A549 (cell line): ENCODE measurements at regions not wholly inside any gene's neighbourhood (a gene's known extent, or its start where the extent isn't known, plus 50 kb on each side); places are given as distances from the start of the nearest gene placed in this dataset.

ENCODE experiments used
- ATAC-seq, 2 experiments: fragments of 200-7000 bp in 1 of 2; fragments of >200 bp in 1 of 2; cut with Nextera tagmentation in 1 of 2; cut with Tn5 transposase in 1 of 2; 3 replicates each; pipeline versions ENCODE4 v1.8.0 to v1.9.1; 2018 to 2020; ENCODE audit warnings: mild to moderate bottlenecking in 1 of 2, moderate library complexity in 1 of 2
- CTCF ChIA-PET: fragments of 300-600 bp; sonication (Branson Sonifier 250); formaldehyde crosslinking; extraction: SDS; loops from one replicate; lab custom pipeline; 2021; ENCODE audit warnings: antibody characterized with exemption, inconsistent platforms; lab: Yijun Ruan, JAX
- POLR2A ChIA-PET: fragments of 350-600 bp; formaldehyde crosslinking; extraction: SDS; loops from one replicate; lab custom pipeline; 2021; ENCODE audit warnings: antibody characterized with exemption, inconsistent platforms; lab: Yijun Ruan, JAX
- DNase-seq, 2 experiments: peaks; one replicate each; pipeline versions ENCODE4 v3.0.0 to v3.0.0-alpha.2; 2011 to 2016; ENCODE audit warnings: low read depth in 1 of 2, low spot score in 1 of 2
- FAIRE-seq: peaks from 2 replicates; lab custom pipeline; 2011; peaks lifted over from hg19 to GRCh38; lab: Jason Lieb, UNC
- H3K27ac ChIP-seq, 2 experiments: fragments of >200 bp; sonication (Bioruptor Twin); formaldehyde crosslinking; 3 replicates each; pipeline ENCODE4 v1.5.1; 2016 to 2017
- H3K4me1 ChIP-seq: fragments of >200 bp; sonication (Bioruptor Twin); formaldehyde crosslinking; 3 replicates; pipeline ENCODE4 v1.6.1; 2016
- H3K4me2 ChIP-seq: fragments of >200 bp; sonication (Bioruptor Twin); formaldehyde crosslinking; 3 replicates; pipeline ENCODE4 v1.6.1; 2016
- H3K4me3 ChIP-seq: fragments of >200 bp; sonication (Bioruptor Twin); formaldehyde crosslinking; 3 replicates; pipeline ENCODE4 v1.5.1; 2016
- H3K9me3 ChIP-seq: fragments of >200 bp; sonication (Bioruptor Twin); formaldehyde crosslinking; 3 replicates; pipeline ENCODE4 v1.6.1; 2016
- ATOH8 ChIP-seq: fragments of 250-450 bp; sonication (Bioruptor Pico); IDR thresholded peaks from 2 replicates; pipeline ENCODE4 v1.5.0; 2020; ENCODE audit warnings: low read depth, mild to moderate bottlenecking, moderate library complexity
- BCL3 ChIP-seq: fragments of >200 bp; sonication (Bioruptor Twin); formaldehyde crosslinking; IDR thresholded peaks from 3 replicates; pipeline ENCODE4 v1.6.1; 2016
- CBX8 ChIP-seq: fragments of 200-600 bp; sonication (generic); IDR thresholded peaks from 2 replicates; pipeline ENCODE4 v1.6.1; 2016
- CEBPB ChIP-seq, 2 experiments: fragments of >200 bp in 1 of 2; sonication (Bioruptor Twin) in 1 of 2; formaldehyde crosslinking in 1 of 2; IDR thresholded peaks; 2 replicates each; pipeline ENCODE4 v1.6.1; 2012 to 2016
- CHD2 ChIP-seq: fragments of 150-350 bp; IDR thresholded peaks from 2 replicates; pipeline ENCODE4 v1.6.1; 2014; ENCODE audit warnings: low read length; ENCODE audit not compliant: partially characterized antibody
- EHF ChIP-seq: fragments of 250-450 bp; sonication (Bioruptor Pico); IDR thresholded peaks from 2 replicates; pipeline ENCODE4 v1.5.0; 2020; ENCODE audit warnings: mild to moderate bottlenecking
- EP300 ChIP-seq, 2 experiments: fragments of >200 bp; sonication (Bioruptor Twin); formaldehyde crosslinking; IDR thresholded peaks; 2 replicates in 1 of 2; 3 replicates in 1 of 2; pipeline ENCODE4 v1.6.1; 2016 to 2017
- FOSL2 ChIP-seq, 2 experiments: fragments of 450-650 bp in 1 of 2; fragments of >200 bp in 1 of 2; sonication (Bioruptor Twin) in 1 of 2; formaldehyde crosslinking; IDR thresholded peaks; 2 replicates each; pipeline versions ENCODE4 v1.5.0 to v1.6.1; 2016 to 2020; ENCODE audit warnings: mild to moderate bottlenecking in 1 of 2, moderate library complexity in 1 of 2
- GATA3 ChIP-seq: IDR thresholded peaks from 2 replicates; pipeline ENCODE4 v1.6.1; 2012; ENCODE audit warnings: borderline replicate concordance
- KDM1A ChIP-seq: fragments of 200-600 bp; sonication (generic); IDR thresholded peaks from 2 replicates; pipeline ENCODE4 v1.6.1; 2016; ENCODE audit warnings: low read depth, mild to moderate bottlenecking
- MAX ChIP-seq: IDR thresholded peaks from 2 replicates; pipeline ENCODE4 v1.6.1; 2012
- POLR2AphosphoS2 ChIP-seq: conservative IDR thresholded peaks from 2 replicates; pipeline ENCODE4 v1.6.1; 2012; ENCODE audit warnings: low read length, improper control_type of control experiment, inconsistent platforms
- RAD21 ChIP-seq, 2 experiments: fragments of >200 bp in 1 of 2; sonication (Bioruptor Twin) in 1 of 2; formaldehyde crosslinking in 1 of 2; IDR thresholded peaks in 1 of 2; conservative IDR thresholded peaks in 1 of 2; 2 replicates in 1 of 2; 3 replicates in 1 of 2; pipeline ENCODE4 v1.6.1; 2012 to 2018; ENCODE audit warnings: inconsistent platforms in 1 of 2
- RNF2 ChIP-seq: fragments of 200-600 bp; sonication (generic); IDR thresholded peaks from 2 replicates; pipeline ENCODE4 v1.6.1; 2016; ENCODE audit warnings: low read depth, mild to moderate bottlenecking, antibody characterized with exemption, moderate library complexity, borderline replicate concordance
- SREBF2 ChIP-seq: fragments of 450-650 bp; IDR thresholded peaks from 2 replicates; pipeline ENCODE4 v1.6.1; 2014; ENCODE audit warnings: mild to moderate bottlenecking, moderate library complexity
- TFCP2L1 ChIP-seq: fragments of 250-450 bp; sonication (Bioruptor Pico); IDR thresholded peaks from 2 replicates; pipeline ENCODE4 v1.5.0; 2021; ENCODE audit warnings: mild to moderate bottlenecking
- USF2 ChIP-seq: fragments of 450-650 bp; IDR thresholded peaks from 2 replicates; pipeline ENCODE4 v1.6.1; 2014; ENCODE audit warnings: antibody characterized with exemption
- ZSCAN20 ChIP-seq: fragments of 250-450 bp; sonication (Bioruptor Pico); IDR thresholded peaks from 2 replicates; pipeline ENCODE4 v1.8.0; 2022; ENCODE audit warnings: mild to moderate bottlenecking, moderate library complexity
- WGBS: methylation state at CpG from one replicate; pipeline ENCODE4 v1.1.6; 2017; ENCODE audit errors: missing lambda C conversion rate; 5-methylcytosine and 5-hydroxymethylcytosine counted together
- TF ChIP-seq, protein P1 (sequence below): fragments of >200 bp; sonication (Bioruptor Twin); formaldehyde crosslinking; IDR thresholded peaks from 3 replicates; pipeline ENCODE4 v1.5.1; 2016

- TF ChIP-seq BCL3 (no peak), EHF (CRISPR knock-in tag) (no peak), CBX8 (no peak), ZSCAN20 (no peak), KDM1A (no peak)
Observed at GRCh38 chr12:87119713-87120112, 863.5 kb upstream of the MGAT4C start (continued).

- DNase-seq (peak in 1 of 2 experiments; percentile 13), ATAC-seq (peak in 1 of 2 experiments; percentile 48; a peak in 2 of 6 replicates), FAIRE-seq (no peak)
- no peaks in the 10 kb centered on the region for H3K9me3 ChIP-seq
- ChIA-PET CTCF (no interaction called here), POLR2A (no interaction called here)
- H3K4me2 ChIP-seq, result no peak overlapping the region; the same call in 2 of the 3 replicates
- H3K4me1 ChIP-seq, result peaks cover 5% of the 10 kb centered on the region; the same call in 1 of the 3 replicates
- no peak overlapping the region for H3K27ac ChIP-seq
- WGBS, result 37% methylated on average over 1 of the region's 1 CpG
- H3K4me3 ChIP-seq, result no peak overlapping the region
- TF ChIP-seq RNF2 (no peak), GATA3 (peak; percentile 80)
Observed at GRCh38 chr12:87117526-87117925, 861.3 kb upstream of the MGAT4C start.

DNA sequence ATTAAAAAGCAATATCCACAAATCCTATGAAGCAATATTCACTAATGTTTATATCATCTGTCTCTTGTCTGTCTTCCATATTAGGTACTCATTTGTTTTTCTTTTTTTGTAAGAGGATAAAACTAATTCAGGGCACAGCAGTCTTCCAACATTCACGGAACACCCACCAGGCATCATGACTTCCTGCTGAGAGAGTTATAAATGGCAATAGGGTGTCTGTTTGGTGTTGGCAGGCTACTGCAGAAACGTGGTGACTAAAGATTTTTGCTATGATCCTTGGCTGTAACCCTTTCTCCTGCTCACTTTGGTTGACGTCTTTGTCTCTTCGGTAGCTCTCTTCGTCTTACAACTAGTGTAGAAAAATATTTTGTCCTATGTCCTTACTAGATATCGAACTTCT is 860.6 kb upstream of the MGAT4C start:
- FAIRE-seq, result no peak
- 62% methylated on average over 6 of the region's 6 CpGs for WGBS

DNA sequence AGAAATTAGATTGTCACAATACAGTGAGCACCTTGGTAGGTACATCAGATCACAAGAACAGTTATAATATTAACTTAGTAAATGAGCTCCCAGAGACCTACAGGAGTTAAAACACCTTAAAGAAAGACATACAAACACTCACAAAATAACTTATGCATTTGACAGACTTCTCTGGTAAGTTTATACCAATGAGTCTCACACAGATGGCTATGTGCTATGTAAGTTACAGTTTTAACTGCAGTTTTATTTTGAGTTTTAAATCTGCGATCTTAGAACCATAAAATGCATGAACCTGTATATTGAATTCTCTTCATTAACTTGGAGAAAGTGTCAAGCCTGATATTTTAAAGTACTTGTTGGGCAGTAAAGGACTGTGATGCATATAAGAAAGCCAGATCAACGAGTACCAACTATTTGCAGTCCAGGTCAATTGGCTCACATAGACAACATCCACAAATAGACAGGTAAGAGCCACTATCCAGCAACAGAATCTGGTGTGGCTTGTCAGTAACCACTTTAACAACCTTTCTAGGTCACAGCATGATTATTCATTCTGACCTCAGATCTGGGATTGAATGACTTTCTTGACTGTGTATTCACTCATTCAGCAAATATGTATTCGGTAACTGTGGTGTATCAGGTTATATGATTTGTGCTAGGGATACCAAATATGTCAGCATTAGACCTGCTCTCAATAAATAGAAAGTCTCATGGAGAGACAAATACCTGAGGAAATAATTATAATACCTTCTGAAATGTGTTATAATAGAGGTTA is 856.6 kb upstream of the MGAT4C start:
- no peak overlapping the region for H3K27ac ChIP-seq
- no peak overlapping the region for H3K4me3 ChIP-seq
- H3K9me3 ChIP-seq, result no peaks in the 10 kb centered on the region
- no peak overlapping the region for H3K4me2 ChIP-seq
- 51% methylated on average over 3 of the region's 3 CpGs for WGBS
- FAIRE-seq, result no peak
- no peak for ATAC-seq
- ChIA-PET POLR2A (no interaction called here), CTCF (no interaction called here)
- DNase-seq, result no peak
- TF ChIP-seq GATA3 (no peak), CHD2 (no peak), BCL3 (no peak), SREBF2 (no peak), TFCP2L1 (CRISPR knock-in tag) (no peak), POLR2AphosphoS2 (no peak), MAX (no peak), ATOH8 (no peak), RNF2 (no peak), USF2 (no peak)
- TF ChIP-seq, protein P1, sequence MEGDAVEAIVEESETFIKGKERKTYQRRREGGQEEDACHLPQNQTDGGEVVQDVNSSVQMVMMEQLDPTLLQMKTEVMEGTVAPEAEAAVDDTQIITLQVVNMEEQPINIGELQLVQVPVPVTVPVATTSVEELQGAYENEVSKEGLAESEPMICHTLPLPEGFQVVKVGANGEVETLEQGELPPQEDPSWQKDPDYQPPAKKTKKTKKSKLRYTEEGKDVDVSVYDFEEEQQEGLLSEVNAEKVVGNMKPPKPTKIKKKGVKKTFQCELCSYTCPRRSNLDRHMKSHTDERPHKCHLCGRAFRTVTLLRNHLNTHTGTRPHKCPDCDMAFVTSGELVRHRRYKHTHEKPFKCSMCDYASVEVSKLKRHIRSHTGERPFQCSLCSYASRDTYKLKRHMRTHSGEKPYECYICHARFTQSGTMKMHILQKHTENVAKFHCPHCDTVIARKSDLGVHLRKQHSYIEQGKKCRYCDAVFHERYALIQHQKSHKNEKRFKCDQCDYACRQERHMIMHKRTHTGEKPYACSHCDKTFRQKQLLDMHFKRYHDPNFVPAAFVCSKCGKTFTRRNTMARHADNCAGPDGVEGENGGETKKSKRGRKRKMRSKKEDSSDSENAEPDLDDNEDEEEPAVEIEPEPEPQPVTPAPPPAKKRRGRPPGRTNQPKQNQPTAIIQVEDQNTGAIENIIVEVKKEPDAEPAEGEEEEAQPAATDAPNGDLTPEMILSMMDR, result no peak
- H3K4me1 ChIP-seq, result peaks cover 5% of the 10 kb centered on the region; the same call in 1 of the 3 replicates

More for the DNA sequence above, 860.6 kb upstream of the MGAT4C start:
- TF ChIP-seq EP300 (IDR thresholded peaks at IDR 0.05), result no peak
- TF ChIP-seq CEBPB (IDR thresholded peaks at IDR 0.05), result 0 out of 4 replicates have a peak, but pooled peaks of 1 of the 2 experiments have one; percentile 6
- TF ChIP-seq TFCP2L1 (CRISPR knock-in tag), result no peak
- TF ChIP-seq FOSL2 (IDR thresholded peaks at IDR 0.05), result no peak
- no peak for TF ChIP-seq FOSL2 (CRISPR knock-in tag; IDR thresholded peaks at IDR 0.05)
- TF ChIP-seq RAD21 (conservative IDR thresholded peaks at IDR 0.05 in 1 of 2, IDR thresholded peaks at IDR 0.05 in 1 of 2), result no peak
- Histone ChIP-seq H3K4me2 (no peak overlapping the region), H3K27ac (no peak overlapping the region), H3K4me1 (peaks cover 5% of the 10 kb centered on the region; the same call in 1 of the 3 replicates), H3K4me3 (no peak overlapping the region), H3K9me3 (no peaks in the 10 kb centered on the region)
- DNase-seq, result no peak
- POLR2A ChIA-PET, result no interaction called here
- ATAC-seq, result no peak
- CTCF ChIA-PET, result no interaction called here
